ENCODE measurements at regions not wholly inside any gene's neighbourhood (a gene's known extent, or its start where the extent isn't known, plus 50 kb on each side); places are given as distances from the start of the nearest gene placed in this dataset.

GRCh38 chr20:10854976-10855375 lies 181.2 kb upstream of the JAG1 start:
- TF ChIP-seq CTCF (IDR thresholded peaks at IDR 0.05) = no peak
- H3K9me3 ChIP-seq = no peaks in the 10 kb centered on the region
- peaks cover 0 to 7% of the 10 kb centered on the region in 2 donors for H3K4me1 ChIP-seq
- no peak for ATAC-seq
- H3K4me3 ChIP-seq = no peak overlapping the region
- no peak for DNase-seq
- no peaks in the 10 kb centered on the region for H3K36me3 ChIP-seq
- H3K27me3 ChIP-seq = no peaks in the 10 kb centered on the region
- H3K27ac ChIP-seq = no peak overlapping the region
- intact Hi-C loops (cut with DNase I) = no loop called here

GRCh38 chr20:10855778-10856177 lies 182.0 kb upstream of the JAG1 start:
- DNase-seq = no peak
- Histone ChIP-seq H3K27me3 (no peaks in the 10 kb centered on the region), H3K9me3 (no peaks in the 10 kb centered on the region), H3K4me3 (no peak overlapping the region), H3K36me3 (no peaks in the 10 kb centered on the region), H3K4me1 (peaks cover 0 to 7% of the 10 kb centered on the region in 2 donors), H3K27ac (no peak overlapping the region)
- intact Hi-C loops (cut with DNase I) = no loop called here
- ATAC-seq = no peak
- no peak for TF ChIP-seq CTCF (IDR thresholded peaks at IDR 0.05)

GRCh38 chr20:10856237-10857015 lies 182.6 kb upstream of the JAG1 start:
- intact Hi-C loops (cut with DNase I) = no loop called here
- Histone ChIP-seq H3K27me3 (no peaks in the 10 kb centered on the region), H3K9me3 (no peaks in the 10 kb centered on the region), H3K27ac (no peak overlapping the region), H3K4me1 (peaks cover 0 to 7% of the 10 kb centered on the region in 2 donors), H3K4me3 (no peak overlapping the region), H3K36me3 (no peaks in the 10 kb centered on the region)
- no peak for TF ChIP-seq CTCF (IDR thresholded peaks at IDR 0.05)
- DNase-seq (no peak), ATAC-seq (no peak)

GRCh38 chr20:10857352-10858070 lies 183.7 kb upstream of the JAG1 start:
- peak overlapping the region in 1 of 2 donors; percentile 52 for H3K27ac ChIP-seq
- peak; percentile 87 for ATAC-seq
- DNase-seq = peak in 2 of 4 donors; percentile 51 to 53

More at GRCh38 chr20:10857352-10858070, 183.7 kb upstream of the JAG1 start:
- H3K4me1 ChIP-seq = peaks cover 0 to 7% of the 10 kb centered on the region in 2 donors
- no peaks in the 10 kb centered on the region for H3K27me3 ChIP-seq
- no peak overlapping the region for H3K4me3 ChIP-seq
- H3K9me3 ChIP-seq = no peaks in the 10 kb centered on the region
- intact Hi-C loops (cut with DNase I) = no loop called here
- H3K36me3 ChIP-seq = no peaks in the 10 kb centered on the region
- no peak for TF ChIP-seq CTCF (IDR thresholded peaks at IDR 0.05)
